Hematopoietic multipotent progenitor cell (in vitro differentiated cells): ENCODE measurements at regions not wholly inside any gene's neighbourhood (a gene's known extent, or its start where the extent isn't known, plus 50 kb on each side); places are given as distances from the start of the nearest gene placed in this dataset. TPM values are rescaled to one million over a fixed set of nuclear protein-coding genes. Genes with fewer than 3 reads are reported as not detected.

Experiments used
- small RNA-seq: library from RNA; depleted of rRNA; stranded (forward); fragments of <200 nt; gene quantifications from one replicate; pipeline ENCODE3, GENCODE V24; 2012

Small RNA genes lying in the stretch of these regions (small RNA-seq; reads per million reads assigned to genes)
- gene AC097499.1 = not detected
- not detected for gene RNU6-259P
